ENCODE measurements at regions not wholly inside any gene's neighbourhood (a gene's known extent, or its start where the extent isn't known, plus 50 kb on each side); places are given as distances from the start of the nearest gene placed in this dataset.

DNA sequence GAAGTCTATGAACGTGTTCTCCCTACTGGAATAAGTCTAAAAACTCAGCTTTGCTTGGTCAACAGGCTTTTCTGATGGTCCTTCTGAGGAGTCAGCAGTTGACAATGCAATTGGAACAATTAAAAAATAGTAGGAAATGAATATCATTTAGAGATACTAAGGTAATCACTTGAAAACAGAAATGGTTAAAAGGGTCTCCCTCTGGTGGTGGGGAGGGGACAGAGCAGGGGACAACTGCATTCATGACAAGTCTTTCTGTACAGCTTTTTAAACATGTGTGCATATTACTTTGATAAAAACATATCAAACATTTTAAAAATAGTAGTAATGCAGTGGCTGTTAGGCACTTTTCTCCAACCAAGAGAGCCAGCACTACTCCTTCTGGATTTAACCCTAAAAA lies 119.9 kb upstream of the FHIT start:
- TF ChIP-seq, protein P1, sequence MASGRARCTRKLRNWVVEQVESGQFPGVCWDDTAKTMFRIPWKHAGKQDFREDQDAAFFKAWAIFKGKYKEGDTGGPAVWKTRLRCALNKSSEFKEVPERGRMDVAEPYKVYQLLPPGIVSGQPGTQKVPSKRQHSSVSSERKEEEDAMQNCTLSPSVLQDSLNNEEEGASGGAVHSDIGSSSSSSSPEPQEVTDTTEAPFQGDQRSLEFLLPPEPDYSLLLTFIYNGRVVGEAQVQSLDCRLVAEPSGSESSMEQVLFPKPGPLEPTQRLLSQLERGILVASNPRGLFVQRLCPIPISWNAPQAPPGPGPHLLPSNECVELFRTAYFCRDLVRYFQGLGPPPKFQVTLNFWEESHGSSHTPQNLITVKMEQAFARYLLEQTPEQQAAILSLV (CRISPR knock-in tag; IDR thresholded peaks at IDR 0.05; ENCODE audit: borderline replicate concordance), result no peak
- TF ChIP-seq NR2F6 (IDR thresholded peaks at IDR 0.05) (no peak), NR2F6 (CRISPR knock-in tag; IDR thresholded peaks at IDR 0.05) (no peak), EZH2 (conservative IDR thresholded peaks at IDR 0.05; ENCODE audit: low read depth, low read length) (no peak), SMC3 (IDR thresholded peaks at IDR 0.05; ENCODE audit: low read length) (peak; percentile 79), POLR2A (IDR thresholded peaks at IDR 0.05; ENCODE audit: insufficient read depth in 1 of 2, low read depth in 2 of 2, low read length in 2 of 2) (no peak), HOXD1 (CRISPR knock-in tag; IDR thresholded peaks at IDR 0.05) (no peak), MAFK (conservative IDR thresholded peaks at IDR 0.05 in 1 of 2, IDR thresholded peaks at IDR 0.05 in 1 of 2; ENCODE audit: low read length in 2 of 2) (no peak), GABPB1 (CRISPR knock-in tag; IDR thresholded peaks at IDR 0.05) (no peak)
- TF ChIP-seq, protein P2, sequence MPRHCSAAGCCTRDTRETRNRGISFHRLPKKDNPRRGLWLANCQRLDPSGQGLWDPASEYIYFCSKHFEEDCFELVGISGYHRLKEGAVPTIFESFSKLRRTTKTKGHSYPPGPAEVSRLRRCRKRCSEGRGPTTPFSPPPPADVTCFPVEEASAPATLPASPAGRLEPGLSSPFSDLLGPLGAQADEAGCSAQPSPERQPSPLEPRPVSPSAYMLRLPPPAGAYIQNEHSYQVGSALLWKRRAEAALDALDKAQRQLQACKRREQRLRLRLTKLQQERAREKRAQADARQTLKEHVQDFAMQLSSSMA (CRISPR knock-in tag; IDR thresholded peaks at IDR 0.05), result no peak
- TF ChIP-seq, protein P3, sequence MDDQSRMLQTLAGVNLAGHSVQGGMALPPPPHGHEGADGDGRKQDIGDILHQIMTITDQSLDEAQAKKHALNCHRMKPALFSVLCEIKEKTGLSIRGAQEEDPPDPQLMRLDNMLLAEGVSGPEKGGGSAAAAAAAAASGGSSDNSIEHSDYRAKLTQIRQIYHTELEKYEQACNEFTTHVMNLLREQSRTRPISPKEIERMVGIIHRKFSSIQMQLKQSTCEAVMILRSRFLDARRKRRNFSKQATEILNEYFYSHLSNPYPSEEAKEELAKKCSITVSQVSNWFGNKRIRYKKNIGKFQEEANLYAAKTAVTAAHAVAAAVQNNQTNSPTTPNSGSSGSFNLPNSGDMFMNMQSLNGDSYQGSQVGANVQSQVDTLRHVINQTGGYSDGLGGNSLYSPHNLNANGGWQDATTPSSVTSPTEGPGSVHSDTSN (CRISPR knock-in tag; IDR thresholded peaks at IDR 0.05; ENCODE audit: borderline replicate concordance), result no peak
- TF ChIP-seq, protein P4, sequence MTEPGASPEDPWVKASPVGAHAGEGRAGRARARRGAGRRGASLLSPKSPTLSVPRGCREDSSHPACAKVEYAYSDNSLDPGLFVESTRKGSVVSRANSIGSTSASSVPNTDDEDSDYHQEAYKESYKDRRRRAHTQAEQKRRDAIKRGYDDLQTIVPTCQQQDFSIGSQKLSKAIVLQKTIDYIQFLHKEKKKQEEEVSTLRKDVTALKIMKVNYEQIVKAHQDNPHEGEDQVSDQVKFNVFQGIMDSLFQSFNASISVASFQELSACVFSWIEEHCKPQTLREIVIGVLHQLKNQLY (CRISPR knock-in tag; IDR thresholded peaks at IDR 0.05), result no peak
- TF ChIP-seq, protein P5, sequence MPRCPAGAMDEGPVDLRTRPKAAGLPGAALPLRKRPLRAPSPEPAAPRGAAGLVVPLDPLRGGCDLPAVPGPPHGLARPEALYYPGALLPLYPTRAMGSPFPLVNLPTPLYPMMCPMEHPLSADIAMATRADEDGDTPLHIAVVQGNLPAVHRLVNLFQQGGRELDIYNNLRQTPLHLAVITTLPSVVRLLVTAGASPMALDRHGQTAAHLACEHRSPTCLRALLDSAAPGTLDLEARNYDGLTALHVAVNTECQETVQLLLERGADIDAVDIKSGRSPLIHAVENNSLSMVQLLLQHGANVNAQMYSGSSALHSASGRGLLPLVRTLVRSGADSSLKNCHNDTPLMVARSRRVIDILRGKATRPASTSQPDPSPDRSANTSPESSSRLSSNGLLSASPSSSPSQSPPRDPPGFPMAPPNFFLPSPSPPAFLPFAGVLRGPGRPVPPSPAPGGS (CRISPR knock-in tag; IDR thresholded peaks at IDR 0.05), result no peak
